Right atrium auricular region (tissue), 2 donors: ENCODE measurements at regions not wholly inside any gene's neighbourhood (a gene's known extent, or its start where the extent isn't known, plus 50 kb on each side); places are given as distances from the start of the nearest gene placed in this dataset.
"Not testable (repeated sequence)": the region's sequence is repeated elsewhere in the genome, so short reads cannot be mapped to it uniquely, and the experiment has no call there.

Source experiments
- DNase-seq: peaks from one replicate; pipeline ENCODE4 v3.0.0-alpha.2; 2019; ENCODE audit warnings: low spot score
- H3K27ac ChIP-seq, 2 donors: fragments of 200-600 bp; sonication (generic); 1 replicate in 1 of 2; 2 replicates in 1 of 2; pipeline ENCODE4 v1.5.1; 2016 to 2019
- H3K27me3 ChIP-seq, 2 donors: fragments of 200-600 bp; sonication (generic); one replicate each; pipeline versions ENCODE4 v1.5.1 to v1.6.0; 2017 to 2019
- H3K36me3 ChIP-seq: fragments of 200-600 bp; sonication (generic); one replicate; pipeline ENCODE4 v1.5.1; 2016
- H3K4me1 ChIP-seq, 2 donors: fragments of 200-600 bp; sonication (generic); one replicate each; pipeline versions ENCODE4 v1.5.1 to v1.6.0; 2017 to 2019
- H3K4me3 ChIP-seq, 2 donors: fragments of 200-600 bp; sonication (generic); 1 replicate in 1 of 2; 2 replicates in 1 of 2; pipeline ENCODE4 v1.5.1; 2017 to 2019; ENCODE audit warnings: mild to moderate bottlenecking in 1 of 2, moderate library complexity in 1 of 2
- H3K9me3 ChIP-seq, 2 donors: fragments of 200-600 bp; sonication (generic); one replicate each; pipeline ENCODE4 v1.5.1; 2019
- CTCF ChIP-seq, 2 donors: fragments of 200-600 bp; sonication (generic); IDR thresholded peaks; one replicate each; pipeline ENCODE4 v1.5.1; 2019; ENCODE audit warnings: antibody characterized with exemption in 2 of 2

GRCh38 chrX:115423086-115423485 lies 133.6 kb downstream of the LUZP4 start:
- Histone ChIP-seq H3K36me3 (no peaks in the 10 kb centered on the region), H3K9me3 (no peaks in the 10 kb centered on the region), H3K4me1 (no peaks in the 10 kb centered on the region), H3K4me3 (no peak overlapping the region), H3K27ac (no peak overlapping the region), H3K27me3 (no peaks in the 10 kb centered on the region)
- DNase-seq, result no peak
- no peak for TF ChIP-seq CTCF (IDR thresholded peaks at IDR 0.05)

GRCh38 chrX:115425359-115425758 lies 135.6 kb upstream of the PLS3 start:
- H3K4me1 ChIP-seq, result no peaks in the 10 kb centered on the region
- TF ChIP-seq CTCF (IDR thresholded peaks at IDR 0.05), result no peak
- DNase-seq, result no peak
- no peaks in the 10 kb centered on the region for H3K9me3 ChIP-seq
- H3K27me3 ChIP-seq, result no peaks in the 10 kb centered on the region
- no peaks in the 10 kb centered on the region for H3K36me3 ChIP-seq
- H3K27ac ChIP-seq, result no peak overlapping the region
- no peak overlapping the region for H3K4me3 ChIP-seq

GRCh38 chrX:115427861-115428410 lies 133.0 kb upstream of the PLS3 start:
- Histone ChIP-seq H3K4me1 (no peaks in the 10 kb centered on the region), H3K27me3 (no peaks in the 10 kb centered on the region), H3K4me3 (no peak overlapping the region), H3K27ac (no peak overlapping the region), H3K9me3 (no peaks in the 10 kb centered on the region), H3K36me3 (no peaks in the 10 kb centered on the region)
- no peak for DNase-seq
- no peak for TF ChIP-seq CTCF (IDR thresholded peaks at IDR 0.05)

GRCh38 chrX:115434834-115435233 lies 126.1 kb upstream of the PLS3 start:
- H3K4me3 ChIP-seq, H3K36me3 ChIP-seq, H3K4me1 ChIP-seq, DNase-seq, H3K9me3 ChIP-seq, H3K27me3 ChIP-seq, H3K27ac ChIP-seq: not testable (repeated sequence)

GRCh38 chrX:115437841-115438595 lies 123.0 kb upstream of the PLS3 start:
- no peak for TF ChIP-seq CTCF (IDR thresholded peaks at IDR 0.05)
- no peak for DNase-seq
- no peaks in the 10 kb centered on the region for H3K27me3 ChIP-seq

GRCh38 chrX:115448146-115448545 lies 112.8 kb upstream of the PLS3 start:
- no peaks in the 10 kb centered on the region for H3K4me1 ChIP-seq
- H3K4me3 ChIP-seq, result no peak overlapping the region
- no peaks in the 10 kb centered on the region for H3K36me3 ChIP-seq
- no peak for DNase-seq
- no peak overlapping the region for H3K27ac ChIP-seq
- H3K9me3 ChIP-seq, result no peaks in the 10 kb centered on the region
- no peaks in the 10 kb centered on the region for H3K27me3 ChIP-seq
- TF ChIP-seq CTCF (IDR thresholded peaks at IDR 0.05), result no peak

More at GRCh38 chrX:115437841-115438595, 123.0 kb upstream of the PLS3 start:
- H3K9me3 ChIP-seq, result peaks cover 0 to 8% of the 10 kb centered on the region in 2 donors
- no peaks in the 10 kb centered on the region for H3K36me3 ChIP-seq
- H3K27ac ChIP-seq, result no peak overlapping the region
- no peaks in the 10 kb centered on the region for H3K4me1 ChIP-seq
- no peak overlapping the region for H3K4me3 ChIP-seq
